HPDE6-E6E7 (cell line): ENCODE measurements at regions not wholly inside any gene's neighbourhood (a gene's known extent, or its start where the extent isn't known, plus 50 kb on each side); places are given as distances from the start of the nearest gene placed in this dataset.
A peak's percentile ranks its signal among the peaks of the same experiment; 100 is the strongest.
"Not testable (repeated sequence)": the region's sequence is repeated elsewhere in the genome, so short reads cannot be mapped to it uniquely, and the experiment has no call there.

ENCODE experiments used
- DNase-seq: peaks from one replicate; pipeline ENCODE4 v3.0.0; 2011; ENCODE audit warnings: missing footprints; ENCODE audit errors: extremely low spot score

- DNase-seq, result no peak
These were observed 123.0 kb upstream of the GRIN3A start for GRCh38 chr9:101861472-101861871.

DNA sequence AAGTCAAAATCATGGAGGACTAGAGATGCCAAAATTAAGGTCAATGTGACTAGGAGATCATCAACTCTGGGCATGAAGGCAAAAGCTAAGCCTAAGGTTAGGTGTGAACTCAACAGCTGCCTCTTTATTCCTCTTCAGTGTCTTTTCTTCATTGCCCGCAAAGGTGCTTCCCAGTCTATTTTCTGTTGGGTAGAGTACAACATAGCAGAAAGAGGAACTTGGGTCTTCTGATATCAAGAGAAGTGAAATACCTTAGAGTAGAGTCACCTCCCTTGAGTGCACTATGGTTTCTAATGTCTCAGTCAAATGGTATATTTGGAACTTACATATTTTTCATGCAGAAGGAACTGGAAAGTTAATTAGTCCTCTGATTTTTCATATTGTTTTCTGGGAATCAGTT lies 122.5 kb upstream of the GRIN3A start:
- DNase-seq, result no peak

DNA sequence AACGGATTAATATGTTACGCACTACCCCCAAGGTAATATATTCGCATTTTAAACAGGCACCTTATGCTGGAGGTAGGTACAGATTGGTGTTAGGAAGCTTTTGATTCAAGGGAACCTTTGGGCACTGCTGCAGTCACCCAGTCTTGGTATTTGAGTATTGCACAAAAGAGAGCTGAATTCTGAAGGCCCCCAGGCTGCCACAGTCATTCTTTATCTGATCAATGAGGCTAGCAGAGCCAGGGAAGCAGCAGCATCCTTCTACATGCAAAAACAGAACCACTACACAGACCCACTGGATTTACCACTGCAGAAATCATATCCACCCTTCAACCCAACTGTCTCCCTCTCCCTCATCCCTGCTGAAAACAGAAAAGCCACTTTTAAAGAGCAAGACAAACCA lies 121.2 kb upstream of the GRIN3A start:
- no peak for DNase-seq

DNA sequence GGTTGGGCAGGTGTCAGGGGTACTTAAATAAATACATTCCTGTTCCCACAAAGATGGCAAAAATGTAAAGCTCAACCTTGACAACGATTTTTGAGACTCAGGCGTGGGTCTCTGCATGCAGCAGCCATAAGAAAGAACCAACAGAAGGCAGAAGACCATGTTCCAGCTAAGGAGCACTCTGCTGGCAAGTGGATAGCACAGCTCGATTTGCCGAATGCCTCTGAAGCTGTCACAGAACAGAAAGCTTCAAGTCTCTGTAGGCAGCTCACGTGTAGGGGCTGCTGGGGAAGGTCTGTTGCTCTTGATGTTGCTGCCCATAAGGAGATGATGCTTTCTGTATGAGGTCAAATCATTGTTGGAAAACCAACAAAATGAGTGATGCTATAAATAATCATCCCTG lies 119.6 kb upstream of the GRIN3A start:
- no peak for DNase-seq

GRCh38 chr9:101849102-101849707 lies 110.8 kb upstream of the GRIN3A start:
- DNase-seq, result no peak

DNA sequence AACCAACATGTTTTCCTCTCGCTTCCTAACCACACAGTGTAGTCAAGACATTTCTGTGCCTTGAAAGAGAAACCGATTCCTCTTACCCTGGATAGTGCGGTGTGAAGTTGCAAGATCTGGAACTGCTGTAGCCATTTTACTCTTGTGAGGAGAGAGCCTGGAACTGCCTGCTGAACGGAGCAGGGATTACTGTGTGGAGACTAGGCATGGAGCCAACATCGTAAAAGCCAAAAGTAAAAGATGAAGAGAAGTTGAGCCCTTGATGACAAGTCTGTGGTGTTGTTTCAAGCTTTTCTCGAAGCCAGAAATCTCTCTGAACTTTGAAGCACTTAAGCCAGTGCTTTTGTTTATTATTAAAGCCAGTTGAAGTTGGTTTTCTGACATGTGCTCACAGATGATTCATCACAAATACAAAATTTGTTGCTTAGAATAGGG lies 110.1 kb upstream of the GRIN3A start:
- DNase-seq, result no peak

- DNase-seq, result no peak
These were observed 107.7 kb upstream of the GRIN3A start for GRCh38 chr9:101846161-101846560.

- no peak for DNase-seq
These were observed 102.3 kb upstream of the GRIN3A start for GRCh38 chr9:101840694-101841188.

- DNase-seq, result not testable (repeated sequence)
These were observed 100.5 kb upstream of the GRIN3A start for GRCh38 chr9:101838988-101839387.

GRCh38 chr9:101836021-101836420 lies 97.6 kb upstream of the GRIN3A start:
- no peak for DNase-seq

DNA sequence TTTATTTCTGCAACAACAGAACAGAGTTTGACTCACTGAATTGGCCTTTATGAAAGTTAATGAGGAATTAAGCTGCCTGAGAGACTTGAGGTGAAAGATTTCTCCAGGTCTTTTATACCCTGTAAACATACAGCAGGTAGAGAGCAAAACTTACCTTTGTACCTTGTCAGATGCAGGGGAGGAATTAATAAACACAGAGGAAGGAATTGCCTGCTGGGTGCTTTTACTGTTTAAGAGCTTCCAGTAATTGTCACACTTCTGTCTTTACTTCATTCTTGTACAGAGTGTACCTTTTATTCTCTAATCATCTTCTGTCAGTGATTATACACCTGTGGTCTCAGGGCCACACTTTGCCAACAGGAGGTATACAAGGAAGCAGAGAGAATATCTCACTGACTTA lies 94.0 kb upstream of the GRIN3A start:
- no peak for DNase-seq

DNA sequence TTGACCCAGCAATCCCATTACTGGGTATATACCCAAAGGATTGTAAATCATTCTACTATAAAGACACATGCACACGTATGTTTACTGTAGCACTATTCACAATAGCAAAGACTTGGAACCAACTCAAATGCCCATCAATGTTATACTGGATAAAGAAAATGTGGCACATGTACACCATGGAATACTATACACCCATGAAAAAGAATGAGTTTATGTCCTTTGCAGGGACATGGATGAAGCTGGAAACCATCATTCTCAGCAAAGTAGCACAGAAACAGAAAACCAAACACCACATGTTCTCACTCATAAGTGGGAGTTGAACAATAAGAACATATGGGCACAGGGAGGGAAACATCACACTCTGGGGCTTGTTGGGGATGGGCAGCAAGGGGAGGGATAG lies 83.0 kb upstream of the GRIN3A start:
- DNase-seq, result not testable (repeated sequence)

DNA sequence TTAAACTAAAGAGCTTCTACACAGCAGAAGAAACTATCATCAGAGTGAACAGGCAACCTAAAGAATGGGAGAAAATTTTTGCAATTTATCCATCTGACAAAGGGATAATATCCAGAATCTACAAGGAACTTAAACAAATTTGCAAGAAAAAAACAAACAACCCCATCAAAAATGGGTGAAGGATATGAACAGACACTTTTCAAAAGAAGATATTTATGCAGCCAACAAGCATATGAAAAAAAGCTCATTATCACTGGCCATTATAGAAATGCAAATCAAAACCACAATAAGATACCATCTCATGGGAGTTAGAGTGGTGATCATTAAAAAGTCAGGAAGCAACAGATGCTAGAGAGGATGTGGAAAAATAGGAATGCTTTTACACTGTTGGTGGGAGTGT lies 82.5 kb upstream of the GRIN3A start:
- not testable (repeated sequence) for DNase-seq

DNA sequence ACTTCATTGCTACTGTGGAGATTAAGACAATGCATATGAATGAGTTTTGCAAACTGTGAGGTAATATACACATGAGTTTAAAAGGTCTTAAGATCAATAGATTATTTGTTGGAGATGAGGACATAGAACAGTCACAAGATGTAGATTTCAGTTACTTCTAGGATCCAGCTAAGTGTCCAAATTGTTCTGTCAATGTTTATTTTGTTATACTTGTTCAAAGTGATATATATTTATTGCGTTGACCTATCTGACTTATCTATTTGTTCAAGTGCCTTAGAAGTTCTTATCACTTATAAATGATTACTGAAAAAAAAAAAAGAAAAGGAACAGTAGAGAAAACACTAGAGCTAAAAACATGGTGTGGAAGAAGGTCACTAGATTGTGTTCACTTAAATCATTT lies 75.6 kb upstream of the GRIN3A start:
- DNase-seq, result no peak

GRCh38 chr9:101807879-101808278 lies 69.4 kb upstream of the GRIN3A start:
- not testable (repeated sequence) for DNase-seq

DNA sequence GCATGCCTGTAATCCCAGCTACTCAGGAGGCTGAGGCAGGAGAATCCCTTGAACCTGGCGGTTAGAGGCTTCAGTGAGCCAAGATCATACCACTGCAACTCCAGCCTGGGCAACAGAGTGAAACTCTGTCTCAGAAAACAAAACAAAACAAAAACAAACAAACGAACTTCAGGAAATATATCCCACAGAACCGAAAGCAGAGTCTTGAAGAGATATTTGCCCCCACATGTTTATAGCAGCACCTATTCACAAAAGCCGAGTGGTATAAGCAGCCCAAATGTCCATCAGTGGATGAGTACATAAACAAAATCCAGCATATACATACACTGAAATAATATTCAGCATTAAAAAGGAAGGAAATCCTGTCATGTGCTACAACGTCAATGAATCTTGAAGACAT lies 57.6 kb upstream of the GRIN3A start:
- no peak for DNase-seq

DNA sequence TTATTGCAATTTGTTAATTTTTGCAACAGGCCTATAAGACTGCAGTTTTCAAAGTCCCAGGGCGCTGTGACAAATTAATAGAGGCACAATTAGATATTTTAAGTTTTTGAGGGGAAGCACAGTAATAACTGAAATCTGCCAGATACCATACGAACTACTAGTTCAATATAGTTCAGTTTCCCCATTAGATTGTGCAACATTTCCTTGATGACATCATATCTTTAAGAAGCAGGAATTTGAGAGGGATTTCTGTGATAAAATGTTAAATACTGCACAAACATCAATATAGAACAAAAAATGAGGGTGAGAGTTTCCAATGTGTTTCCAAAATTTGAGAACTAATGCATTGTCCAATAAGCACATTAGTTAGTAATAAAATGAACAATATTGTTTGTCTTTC lies 56.7 kb upstream of the GRIN3A start:
- DNase-seq, result no peak

DNA sequence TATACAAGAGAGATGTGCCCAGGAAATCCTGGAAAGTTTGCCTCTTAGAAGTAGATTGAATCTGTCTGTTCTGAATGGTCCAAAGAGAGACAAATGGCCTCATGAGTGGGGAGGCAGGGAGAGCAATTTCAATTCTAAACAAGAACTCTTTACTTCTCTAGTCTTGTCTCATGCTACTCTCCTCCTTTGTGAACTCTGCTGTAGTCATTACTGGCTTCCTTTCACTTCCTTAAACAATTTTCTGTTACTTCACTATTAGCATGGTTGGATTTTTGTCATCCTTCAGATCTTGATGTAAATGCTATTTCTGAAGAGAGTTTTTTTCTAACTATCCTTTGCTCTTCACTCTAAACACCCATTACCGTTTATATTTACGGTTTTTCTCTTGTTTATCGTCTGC lies 54.0 kb upstream of the GRIN3A start:
- DNase-seq, result no peak

DNA sequence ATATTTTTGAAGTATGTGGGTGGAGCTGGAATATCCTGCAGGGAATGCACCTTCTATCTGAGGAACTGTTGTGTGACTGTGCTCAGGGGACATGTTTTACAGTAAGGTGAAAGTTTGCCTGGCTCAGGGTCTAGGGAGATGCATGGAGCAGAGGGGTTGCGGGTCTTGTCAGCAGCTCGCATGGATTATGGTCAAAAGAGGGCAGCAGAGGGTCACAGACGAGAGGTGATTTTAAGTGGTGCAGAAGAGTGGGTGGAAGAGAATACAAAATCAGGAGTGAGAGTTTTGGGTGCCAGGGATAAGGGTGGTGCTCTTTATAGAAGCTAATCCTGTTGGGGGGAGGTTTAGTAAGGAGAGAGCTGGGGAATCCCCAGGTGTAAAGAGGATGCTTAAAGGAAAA lies 53.5 kb upstream of the GRIN3A start:
- DNase-seq, result peak; percentile 27

DNA sequence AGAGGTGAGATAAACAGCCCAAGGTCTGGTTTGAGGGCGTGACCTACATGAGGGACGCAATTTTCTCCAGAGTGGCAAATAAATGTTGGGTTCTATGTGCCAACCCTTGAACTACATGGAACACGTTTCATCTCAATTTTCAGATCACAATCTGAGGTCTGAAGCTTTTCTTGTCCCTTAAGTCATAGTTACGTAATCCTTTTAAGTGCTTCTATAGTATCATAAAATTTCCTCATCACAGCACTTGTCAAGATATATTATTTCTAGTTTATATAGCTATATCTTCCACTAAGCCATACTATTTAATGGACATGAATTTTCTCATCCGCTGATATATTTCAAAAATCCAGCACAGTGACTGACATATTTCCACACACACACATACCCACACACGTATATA lies 53.1 kb upstream of the GRIN3A start:
- DNase-seq, result no peak
